GM12874 (cell line): ENCODE measurements at regions not wholly inside any gene's neighbourhood (a gene's known extent, or its start where the extent isn't known, plus 50 kb on each side); places are given as distances from the start of the nearest gene placed in this dataset.

Source experiments
- CTCF ChIP-seq: IDR thresholded peaks from 2 replicates; pipeline ENCODE4 v1.5.1; 2011; ENCODE audit warnings: low read depth, mild to moderate bottlenecking, control low read depth, low read length, moderate library complexity; ENCODE audit not compliant: insufficient read depth

- no peak for TF ChIP-seq CTCF
Observed at GRCh38 chr11:120024586-120024985, 113.3 kb downstream of the TRIM29 start.

GRCh38 chr11:120024046-120024445 is 113.9 kb downstream of the TRIM29 start:
- no peak for TF ChIP-seq CTCF

- TF ChIP-seq CTCF: no peak
Observed at GRCh38 chr11:120023551-120023950, 114.4 kb downstream of the TRIM29 start.

GRCh38 chr11:120023120-120023519 is 114.8 kb downstream of the TRIM29 start:
- no peak for TF ChIP-seq CTCF

- TF ChIP-seq CTCF: no peak
Observed at GRCh38 chr11:120022617-120023016, 115.3 kb downstream of the TRIM29 start.

- no peak for TF ChIP-seq CTCF
Observed at GRCh38 chr11:120021978-120022377, 115.9 kb downstream of the TRIM29 start.

GRCh38 chr11:120021391-120021953 is 116.4 kb downstream of the TRIM29 start:
- TF ChIP-seq CTCF: no peak
